GM21723 (cell line): ENCODE measurements at regions not wholly inside any gene's neighbourhood (a gene's known extent, or its start where the extent isn't known, plus 50 kb on each side); places are given as distances from the start of the nearest gene placed in this dataset.
A peak's percentile ranks its signal among the peaks of the same experiment; 100 is the strongest.
"Not testable (repeated sequence)": the region's sequence is repeated elsewhere in the genome, so short reads cannot be mapped to it uniquely, and the experiment has no call there.

Experiments used
- ATAC-seq: cut with Tn5 transposase; IDR thresholded peaks from one replicate; pipeline ENCODE4 v1.9.1; 2021; ENCODE audit warnings: mild to moderate bottlenecking, moderate library complexity; ENCODE audit not compliant: unreplicated experiment

DNA sequence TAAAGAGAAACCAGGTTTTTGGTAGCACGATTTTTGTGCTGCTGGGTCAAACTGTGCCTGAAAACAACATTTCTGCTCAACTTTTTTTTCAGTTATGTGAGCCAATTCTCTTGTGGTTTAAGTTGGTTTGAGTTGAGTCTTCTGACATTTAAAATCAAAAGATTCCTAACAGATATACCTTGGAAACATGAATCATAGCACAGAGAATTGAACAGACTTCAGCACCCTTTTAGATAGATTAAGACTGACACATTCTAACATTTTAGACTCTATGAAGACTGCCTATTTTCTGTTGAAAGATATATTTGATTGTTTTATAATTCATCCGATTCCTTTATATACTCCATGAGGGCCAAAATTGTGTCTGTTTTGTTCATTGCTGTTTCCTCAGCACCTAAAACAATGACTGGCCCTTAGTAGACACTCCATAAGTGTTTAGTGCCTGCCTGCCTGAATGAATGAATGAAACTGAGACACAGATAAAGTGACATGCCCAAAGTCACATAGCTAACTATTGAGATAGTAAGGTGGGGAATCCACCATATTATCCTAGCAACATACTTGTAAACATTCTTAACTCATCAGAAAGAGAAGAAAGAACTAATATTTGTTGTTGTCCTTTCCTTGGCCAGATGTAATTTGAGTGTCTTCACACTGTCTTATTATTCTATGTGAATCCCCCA is 624.0 kb downstream of the MID1IP1 start:
- ATAC-seq = no peak

DNA sequence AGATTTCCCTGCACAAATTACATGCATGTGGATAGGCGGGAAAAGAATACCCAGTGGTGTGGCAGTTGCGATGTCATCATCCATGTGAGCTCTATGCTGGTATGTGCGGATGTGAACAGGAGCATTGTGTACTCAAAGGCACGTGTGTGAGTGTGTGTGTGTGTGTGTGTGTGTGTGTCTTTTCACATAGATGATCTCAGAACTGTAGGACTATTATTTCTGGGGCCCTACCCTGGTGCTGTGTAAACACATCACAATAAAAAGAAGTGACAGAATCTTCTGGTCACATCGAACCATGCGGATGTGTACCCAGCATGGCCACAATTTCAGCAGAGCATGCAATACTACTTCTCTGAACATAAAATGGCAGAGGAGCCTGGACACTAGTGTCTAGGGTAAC is 624.8 kb downstream of the MID1IP1 start:
- ATAC-seq = no peak

DNA sequence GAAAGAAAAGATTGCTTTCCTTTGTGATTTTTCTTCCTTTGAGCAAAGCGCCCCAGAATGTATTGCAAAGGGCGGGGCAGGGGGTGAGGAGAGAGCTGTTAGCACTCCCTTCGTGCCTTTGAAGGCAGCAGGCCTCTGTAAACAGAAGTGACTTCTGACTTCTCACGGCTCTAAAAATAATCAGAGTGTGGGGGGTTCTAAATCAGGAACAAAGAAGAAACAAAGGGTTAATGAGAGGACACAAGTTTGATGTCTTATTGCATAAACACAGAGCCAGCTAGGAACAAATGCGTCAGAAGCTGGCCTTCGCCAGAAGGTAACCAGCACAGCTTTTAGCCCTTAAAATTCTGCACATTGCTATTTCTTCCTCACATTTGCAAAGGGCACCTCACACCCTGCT is 626.2 kb downstream of the MID1IP1 start:
- ATAC-seq = no peak

DNA sequence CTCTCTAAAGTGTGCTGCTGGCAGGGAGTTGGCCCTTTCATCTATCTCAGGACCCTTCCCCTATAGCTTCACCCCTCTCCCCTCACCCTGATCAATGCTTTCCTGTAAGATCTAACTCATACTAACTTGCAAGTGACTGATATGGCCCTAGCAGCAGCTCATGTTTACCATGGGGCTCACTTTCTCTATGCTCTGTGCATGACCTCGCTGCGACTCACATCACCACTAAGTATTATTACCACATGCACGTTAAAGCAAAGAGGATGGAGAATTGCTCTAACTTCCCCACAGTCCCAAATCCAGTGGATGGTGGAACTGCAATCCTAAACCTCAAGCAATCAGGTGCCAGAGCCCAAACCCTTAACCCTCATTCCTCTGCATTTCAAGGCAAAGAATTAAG is 626.6 kb downstream of the MID1IP1 start:
- ATAC-seq = no peak

DNA sequence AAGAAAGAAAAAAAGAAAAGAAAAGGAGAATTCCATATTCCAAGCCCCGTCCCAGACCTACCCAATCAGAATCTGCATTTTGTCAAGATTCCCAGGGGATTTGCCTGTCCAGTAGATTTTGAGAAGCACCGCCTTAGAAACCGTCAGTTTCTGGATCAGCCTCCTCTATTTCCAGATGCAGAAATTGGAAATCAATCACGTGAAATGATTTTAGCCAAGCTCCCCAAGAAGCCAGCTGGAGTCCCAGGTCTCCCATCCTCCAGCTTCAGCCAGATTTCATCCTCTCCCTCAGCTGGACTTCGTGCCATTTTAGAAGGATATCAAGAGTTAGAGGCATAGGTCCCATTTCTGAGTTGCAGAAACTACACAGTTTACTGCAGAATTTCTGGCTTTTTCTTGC is 629.3 kb downstream of the MID1IP1 start:
- no peak for ATAC-seq

DNA sequence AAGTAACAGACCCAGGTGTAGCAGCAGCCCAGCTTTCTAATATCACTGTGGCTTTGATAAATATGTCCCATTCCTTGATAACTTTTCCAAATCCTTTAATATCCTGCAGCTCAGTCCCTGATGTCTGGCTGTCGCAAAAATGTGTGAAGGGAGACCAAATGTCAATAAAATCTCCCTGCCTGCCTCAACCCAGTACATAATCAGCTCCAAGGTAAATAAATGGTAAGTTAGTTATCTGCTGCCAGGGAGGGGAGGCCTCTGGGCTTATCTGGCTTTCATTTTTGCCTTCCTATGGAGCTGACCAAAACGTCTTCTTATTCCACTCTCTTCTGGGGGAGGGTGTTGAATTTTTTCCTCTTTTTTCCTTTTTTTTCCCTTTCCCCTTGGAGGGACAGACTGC is 630.6 kb downstream of the MID1IP1 start:
- ATAC-seq = no peak

DNA sequence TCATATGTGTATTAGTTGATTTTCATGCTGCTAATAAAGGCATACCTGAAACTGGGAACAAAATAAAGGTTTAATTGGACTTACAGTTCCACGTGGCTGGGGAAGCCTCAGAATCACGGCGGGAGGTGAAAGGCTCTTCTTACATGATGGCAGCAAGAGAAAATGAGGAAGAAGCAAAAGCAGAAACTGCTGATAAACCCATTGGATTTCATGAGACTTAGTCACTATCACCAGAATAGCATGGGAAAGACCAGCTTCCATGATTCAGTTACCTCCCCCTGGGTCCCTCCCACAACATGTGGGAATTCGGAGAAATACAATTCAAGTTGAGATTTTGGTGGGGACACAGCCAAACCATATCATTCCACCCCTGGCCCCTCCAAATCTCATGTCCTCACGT is 633.4 kb downstream of the MID1IP1 start:
- ATAC-seq = not testable (repeated sequence)

DNA sequence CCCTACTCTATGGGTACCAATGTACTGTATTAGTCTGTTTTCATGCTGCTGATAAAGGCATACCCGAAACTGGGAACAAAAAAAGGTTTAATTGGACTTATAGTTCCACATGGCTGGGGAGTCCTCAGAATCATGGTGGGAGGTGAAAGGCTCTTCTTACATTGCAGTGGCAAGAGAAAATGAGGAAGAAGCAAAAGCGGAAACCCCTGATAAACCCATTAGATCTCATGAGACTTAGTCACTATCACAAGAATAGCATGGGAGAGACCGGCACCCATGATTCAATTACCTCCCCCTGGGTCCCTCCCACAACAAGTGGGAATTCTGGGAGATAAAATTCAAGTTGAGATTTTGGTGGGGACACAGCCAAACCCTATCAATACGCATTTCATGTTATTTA is 635.3 kb downstream of the MID1IP1 start:
- not testable (repeated sequence) for ATAC-seq

DNA sequence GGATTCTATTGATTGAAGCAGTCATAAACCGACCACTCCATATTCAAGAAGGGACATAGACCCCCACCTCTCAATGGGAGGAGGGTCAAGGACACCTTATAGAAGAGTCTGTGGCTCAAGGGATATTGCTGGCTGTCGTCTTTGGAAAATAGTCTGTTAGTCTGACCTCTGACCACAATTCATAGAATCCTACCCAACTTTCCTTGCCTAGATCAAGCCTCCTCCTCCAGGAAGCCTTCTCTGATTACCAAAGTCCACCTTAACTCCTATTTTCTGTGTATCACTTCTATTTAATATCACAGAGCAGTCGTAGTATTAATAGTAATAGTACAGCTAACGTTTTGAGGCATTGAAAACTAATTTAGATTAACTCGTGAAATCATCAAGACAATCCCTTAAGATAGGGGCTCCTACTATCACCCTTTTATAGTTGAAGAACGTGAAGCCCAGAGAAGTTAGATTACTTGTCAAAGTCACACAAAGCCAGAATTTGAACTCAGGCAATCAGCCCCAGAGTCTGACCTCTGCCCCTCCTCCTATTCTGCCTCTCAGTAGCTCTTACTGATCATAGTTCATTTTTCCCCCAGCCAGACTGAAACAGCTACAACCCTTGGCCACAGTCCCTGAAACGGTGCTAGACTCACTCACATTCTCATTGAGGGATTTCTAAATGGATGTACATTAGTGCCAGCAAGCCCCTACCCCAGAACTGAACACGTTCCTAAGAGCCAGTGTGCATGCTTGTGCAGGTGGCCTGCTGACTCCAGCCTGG is 636.6 kb downstream of the MID1IP1 start:
- ATAC-seq = no peak

DNA sequence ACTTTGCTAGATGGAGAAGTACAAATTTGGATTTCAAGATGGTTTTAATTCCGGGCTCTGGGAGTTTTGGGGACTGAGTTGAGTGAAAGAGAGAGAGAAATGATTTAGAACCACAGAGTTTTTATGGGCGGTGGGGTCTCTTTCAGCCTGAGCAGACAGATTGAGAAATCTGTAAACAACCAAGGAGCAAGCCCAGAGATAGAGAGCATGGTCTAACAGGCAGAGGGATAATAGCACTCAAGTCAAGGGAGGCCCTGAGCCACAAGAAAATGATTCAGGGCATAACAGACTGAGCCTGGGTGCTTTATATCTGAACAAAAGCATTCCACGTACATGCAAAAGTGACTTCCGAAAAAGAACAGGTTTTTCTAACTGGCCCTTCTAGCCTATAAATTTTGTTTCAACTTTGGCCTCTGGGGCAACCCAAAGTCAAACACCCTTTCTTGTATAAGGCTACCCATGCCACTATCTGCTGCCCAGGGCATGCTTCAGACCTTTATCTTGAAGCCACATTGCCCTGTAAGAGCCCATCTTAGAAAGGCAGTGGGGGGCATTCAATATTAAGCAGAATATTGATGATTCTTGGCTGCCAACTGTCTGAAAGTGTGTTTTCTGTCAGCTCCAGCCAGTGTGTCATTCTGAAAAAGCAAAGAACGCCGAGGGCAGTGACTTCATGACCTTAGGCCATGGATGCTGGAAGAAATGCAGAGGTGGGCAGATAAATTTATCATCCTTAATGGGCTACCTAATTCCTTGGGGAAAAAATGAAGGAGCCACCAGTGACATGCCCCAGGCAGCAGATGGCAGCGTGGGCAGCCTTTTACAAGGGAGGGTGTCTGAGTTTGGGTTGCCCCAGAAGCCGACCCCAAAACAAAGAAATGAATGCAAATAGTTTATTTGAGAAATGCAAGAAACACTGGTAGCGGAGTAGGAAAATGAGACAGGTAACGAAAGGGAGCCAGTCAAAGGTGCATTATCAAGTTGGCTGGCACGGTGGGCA is 637.6 kb downstream of the MID1IP1 start:
- ATAC-seq = no peak

DNA sequence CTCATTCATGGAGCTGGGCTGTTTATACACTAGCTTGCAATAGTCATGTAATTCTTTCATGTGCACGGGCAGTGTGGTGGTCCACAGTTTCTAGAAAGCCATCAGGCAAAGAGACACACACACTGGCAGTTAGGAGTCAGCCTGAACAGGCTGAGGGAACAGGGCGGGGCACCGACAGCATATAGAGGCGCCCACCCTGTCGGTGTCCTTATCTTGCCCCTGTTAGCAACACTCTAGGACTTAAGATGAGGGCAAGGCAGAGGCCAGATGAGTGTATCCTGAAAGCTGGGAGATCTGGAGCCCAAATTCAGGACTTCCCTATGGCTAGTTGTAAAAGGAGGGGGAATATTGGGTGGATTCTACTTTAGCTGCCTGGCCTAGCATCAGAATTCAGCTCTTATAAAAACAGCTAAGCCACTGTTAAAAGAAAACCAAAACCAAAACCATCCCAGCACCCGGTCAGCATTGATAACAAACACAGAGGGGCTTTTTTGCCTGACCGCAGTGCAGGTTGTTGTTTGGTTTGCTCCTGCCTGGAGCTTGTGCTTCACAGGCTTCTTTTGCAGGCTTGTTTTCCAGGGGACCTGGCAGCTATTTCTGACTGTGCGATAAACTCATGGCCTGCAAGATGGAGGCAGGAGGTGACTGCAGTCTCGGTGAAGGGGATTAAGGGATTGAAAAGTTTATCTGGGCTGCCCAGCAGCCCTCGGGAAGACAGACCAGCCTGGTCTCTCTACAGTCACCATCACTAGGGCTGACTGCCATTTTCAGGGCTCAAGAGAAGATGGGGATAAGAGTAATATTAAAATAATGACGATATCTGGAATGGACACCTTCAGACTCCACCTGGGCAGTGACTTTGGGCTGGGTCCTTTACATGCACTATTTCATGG is 638.9 kb downstream of the MID1IP1 start:
- peak; percentile 73 for ATAC-seq

DNA sequence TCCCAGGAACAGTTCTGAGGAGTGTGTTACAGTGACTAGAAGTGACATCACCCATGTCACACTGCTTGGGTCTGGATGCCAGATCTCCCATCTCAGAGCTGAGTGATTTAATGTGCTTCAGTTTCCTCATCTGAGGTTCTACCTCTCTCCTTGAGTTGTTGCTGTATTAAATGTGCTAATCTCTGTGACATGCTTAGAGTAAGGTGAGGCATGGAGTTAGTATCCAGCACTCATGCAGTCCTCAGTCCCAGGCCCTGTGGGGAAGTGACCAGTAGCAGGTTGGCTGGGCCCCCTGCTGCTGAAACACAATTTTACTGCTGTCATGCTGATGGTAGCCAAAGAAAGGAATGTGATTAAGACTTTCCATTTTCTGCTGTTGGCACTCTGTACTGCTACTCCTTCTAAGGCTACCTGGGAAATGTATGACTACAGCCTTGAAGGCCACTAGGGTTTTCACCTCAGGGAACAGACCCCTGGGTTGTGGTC is 639.6 kb downstream of the MID1IP1 start:
- ATAC-seq = peak; percentile 7

DNA sequence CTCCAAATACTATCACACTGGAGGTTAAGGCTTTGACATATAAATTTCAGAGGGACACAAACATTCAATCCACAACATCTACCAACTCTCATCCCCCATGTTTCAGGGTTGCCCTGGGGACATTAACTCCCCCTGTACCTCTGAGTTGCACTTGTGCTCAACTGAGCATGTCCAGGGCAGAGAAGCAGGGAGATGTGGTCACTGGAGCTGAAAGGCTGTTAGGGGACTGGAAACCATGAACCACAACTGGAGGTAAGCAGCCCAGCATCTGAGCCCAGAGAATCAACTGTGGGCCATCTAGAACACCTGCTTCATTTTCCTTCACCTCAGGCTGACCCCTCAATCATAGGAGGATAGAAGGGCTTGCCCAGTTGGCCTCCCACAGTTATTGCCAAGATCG is 641.1 kb downstream of the MID1IP1 start:
- ATAC-seq = peak; percentile 41

DNA sequence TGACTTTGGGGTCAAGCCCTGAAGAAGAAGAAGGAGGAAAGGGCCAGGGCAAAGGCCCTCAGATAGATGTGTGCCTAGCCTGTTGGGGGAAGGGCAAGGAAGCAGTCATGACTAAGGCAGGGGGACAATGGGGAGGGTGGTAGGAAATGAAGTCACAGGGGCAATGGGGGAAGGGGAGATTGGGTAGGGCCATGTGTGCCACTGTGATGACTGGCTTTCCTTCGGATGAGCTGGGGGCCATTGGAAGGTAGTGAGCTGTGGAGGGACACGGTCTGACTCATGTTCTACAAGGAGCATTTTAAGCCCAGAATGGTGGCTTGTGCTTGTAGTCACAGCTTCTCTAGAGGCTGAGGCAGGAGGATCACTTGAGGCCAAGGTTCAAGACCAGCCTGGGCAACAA is 642.0 kb downstream of the MID1IP1 start:
- ATAC-seq = no peak

DNA sequence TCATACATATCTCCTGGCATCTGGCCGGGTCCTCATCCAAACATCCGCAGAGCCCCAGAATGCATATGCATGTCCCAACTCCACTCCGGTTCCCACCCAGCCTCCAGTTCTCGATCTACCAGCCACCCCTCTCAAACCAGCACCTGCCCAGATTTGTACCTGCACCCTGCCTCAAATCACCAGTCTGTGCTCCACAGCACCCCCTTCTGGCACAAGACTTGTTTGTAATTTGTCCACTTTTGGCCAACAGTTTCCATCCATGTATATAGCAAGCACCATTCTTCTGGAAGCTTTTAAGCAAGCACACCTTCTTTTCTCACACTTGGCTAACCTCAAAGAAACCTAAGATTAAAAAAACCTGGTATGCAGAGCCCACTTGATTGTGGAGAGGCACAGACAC is 644.1 kb downstream of the MID1IP1 start:
- no peak for ATAC-seq

DNA sequence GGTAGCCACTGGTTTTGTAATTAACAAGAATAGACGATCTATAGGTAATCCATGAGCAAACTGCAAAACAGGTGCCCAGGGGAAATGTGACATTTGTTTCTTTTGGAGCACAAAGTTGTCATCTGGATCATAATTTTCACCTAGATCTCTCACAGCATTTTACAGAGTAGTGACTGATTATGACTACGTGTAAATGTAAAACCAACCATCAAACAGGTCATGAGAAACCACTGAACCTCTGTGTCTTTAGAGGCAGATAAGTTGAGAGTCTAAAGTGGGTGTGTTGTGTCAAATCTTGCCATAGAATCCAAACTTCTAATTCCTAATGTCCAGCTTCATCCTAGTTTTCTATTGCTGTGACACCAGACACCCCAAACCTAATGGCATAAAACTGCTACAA is 648.1 kb downstream of the MID1IP1 start:
- no peak for ATAC-seq

DNA sequence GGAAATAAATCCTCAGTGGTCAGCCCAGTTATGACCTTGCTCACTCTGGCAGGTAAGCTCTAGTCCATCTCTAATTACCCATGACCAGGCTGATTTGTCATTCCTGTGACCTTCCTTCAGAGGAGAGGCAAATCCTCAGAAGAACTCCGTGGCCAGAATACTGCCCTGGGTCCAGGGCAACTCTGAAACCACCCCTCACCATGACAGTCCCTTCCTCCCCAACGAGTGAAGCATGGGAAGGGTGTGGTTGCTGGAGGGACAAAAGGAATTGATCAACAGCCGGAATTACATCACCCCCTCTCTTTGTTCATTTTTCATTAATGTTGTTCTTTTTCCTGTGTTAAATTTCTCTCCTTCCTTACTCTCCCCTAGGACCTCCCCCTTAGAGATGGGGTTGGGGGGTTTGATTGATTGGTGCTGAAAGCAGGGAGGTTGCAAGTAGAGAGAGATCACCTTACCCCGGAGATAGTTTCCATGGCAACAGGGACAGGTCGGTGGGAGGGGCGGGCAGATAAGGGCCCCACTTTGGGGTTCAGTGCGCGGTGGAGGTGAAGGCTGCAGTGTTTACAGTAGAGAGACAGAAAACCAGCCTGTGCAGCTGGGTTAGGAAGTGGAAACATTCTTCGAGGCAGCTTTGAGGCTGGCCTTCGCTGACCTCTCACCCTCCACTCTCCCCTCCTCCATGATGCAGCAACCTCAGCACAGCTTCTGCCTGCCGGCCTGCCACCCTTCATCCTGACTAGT is 647.4 kb downstream of the BCOR start:
- ATAC-seq = no peak

DNA sequence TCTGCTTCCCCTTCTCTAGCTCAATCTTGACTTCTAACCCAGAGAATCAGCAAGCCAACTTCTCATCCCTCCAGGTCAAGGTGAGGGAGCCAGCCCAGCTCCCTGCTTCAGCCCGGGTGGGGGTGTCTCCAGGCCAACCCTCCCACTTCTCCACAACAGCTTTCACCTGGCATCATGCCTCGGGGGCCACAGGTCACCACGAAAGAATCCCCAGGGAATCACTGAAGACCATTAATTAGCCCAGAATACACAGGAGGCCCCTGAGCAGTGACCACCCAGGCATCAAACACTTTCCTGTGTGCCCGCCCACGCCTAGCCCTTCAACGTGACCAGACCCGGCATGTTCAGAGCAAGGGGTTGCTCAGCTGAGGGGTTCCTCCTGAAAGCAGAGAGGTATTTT is 646.7 kb downstream of the BCOR start:
- no peak for ATAC-seq

DNA sequence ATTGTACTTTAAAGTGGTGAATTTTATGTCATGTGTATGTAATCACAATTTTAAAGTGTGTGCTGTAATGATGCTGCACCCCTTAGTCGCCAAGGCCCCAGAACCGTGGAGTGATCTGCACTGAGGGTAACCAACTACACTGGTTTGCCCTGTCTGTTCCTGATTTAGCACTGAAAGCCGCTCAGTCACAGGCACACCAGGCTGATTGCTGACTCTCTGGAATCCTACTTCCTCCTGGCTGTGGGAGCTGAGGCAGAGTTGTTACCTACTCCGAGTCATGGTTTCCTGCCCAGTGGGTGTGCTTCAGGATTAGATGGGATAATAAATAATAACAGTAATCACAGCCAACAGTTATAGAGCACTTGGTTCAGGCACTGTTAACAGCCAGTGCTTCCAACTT is 645.4 kb downstream of the BCOR start:
- ATAC-seq = no peak
